DMS 273 treated with DMSO at 0.1 percent for 48 hours (cell line): ENCODE measurements at regions not wholly inside any gene's neighbourhood (a gene's known extent, or its start where the extent isn't known, plus 50 kb on each side); places are given as distances from the start of the nearest gene placed in this dataset.

Experiments used
- DNase-seq: peaks from one replicate; lab custom pipeline; 2025; lab: John Stamatoyannopoulos, UW

DNA sequence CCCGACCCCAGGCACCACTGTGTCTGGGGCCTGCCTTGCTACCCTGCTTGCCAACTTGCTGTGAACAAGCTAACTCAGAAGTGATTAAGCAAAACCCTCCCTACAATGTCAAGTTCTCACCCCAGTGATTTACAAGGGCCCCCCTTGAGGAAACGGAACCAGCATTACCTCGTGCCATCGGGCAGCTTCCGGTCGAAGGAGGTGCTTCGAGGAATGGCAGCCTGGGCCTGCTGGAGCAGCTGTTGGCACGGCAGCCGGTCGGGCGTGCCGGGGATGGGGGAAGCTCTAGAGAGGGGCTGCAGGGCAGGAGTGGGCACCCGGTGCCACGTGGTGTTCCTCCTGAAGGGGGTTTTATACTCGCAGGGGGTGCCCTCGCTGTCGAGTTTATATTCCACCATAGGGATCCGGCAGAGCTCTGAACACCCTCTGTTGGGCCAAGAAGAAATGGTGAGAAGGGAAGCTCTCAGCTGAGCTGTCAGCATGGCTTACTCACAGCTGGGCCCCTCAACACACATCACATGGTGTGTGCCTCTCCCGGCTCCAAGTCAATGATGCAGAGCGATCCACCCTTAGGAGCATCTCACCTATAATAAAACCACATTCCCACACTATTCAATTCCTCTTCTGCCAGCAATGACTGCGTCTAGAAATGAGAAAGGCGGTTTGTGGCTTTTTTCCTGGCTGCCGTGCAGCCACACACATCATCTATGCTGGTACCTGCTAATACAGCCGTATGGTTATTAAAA is 184.4 kb downstream of the SIPA1L2 start:
- DNase-seq = no peak

DNA sequence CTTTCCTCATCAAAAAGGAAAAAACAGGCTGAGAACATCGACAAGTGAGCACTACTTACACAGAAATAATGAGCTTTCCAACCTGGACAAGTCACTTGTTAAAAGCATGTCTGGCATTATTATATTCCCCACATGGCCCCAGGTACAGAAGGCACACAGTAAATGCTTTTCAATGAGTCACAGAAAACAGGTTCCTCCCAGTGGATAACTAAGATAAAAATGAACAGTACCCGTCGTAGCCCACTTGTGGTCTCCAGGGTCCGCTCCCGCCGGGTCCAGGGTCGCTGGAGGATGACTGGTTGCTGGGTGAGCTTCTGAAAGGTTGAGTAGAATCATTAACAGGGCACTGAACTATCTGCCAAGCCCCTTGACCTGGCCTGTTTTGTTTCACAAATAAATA is 186.6 kb downstream of the SIPA1L2 start:
- DNase-seq = no peak

DNA sequence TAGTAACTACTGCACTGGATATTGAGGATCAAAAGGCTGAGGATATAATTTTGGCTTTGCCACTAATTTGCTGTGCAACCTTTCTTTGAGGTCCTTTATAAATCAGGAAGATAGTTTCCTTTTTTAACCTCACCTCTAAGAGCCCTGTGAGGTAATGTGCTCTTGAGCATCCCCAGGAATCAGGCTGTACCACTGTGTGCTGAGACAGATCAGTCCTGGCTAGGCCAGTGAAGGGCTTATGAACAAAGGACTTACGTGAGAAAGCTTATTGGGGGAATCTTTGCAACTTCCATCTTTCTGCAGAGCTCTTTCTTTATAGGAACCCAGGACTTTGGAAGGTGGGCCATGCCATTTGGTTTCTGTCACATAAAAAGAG is 188.9 kb downstream of the SIPA1L2 start:
- no peak for DNase-seq

DNA sequence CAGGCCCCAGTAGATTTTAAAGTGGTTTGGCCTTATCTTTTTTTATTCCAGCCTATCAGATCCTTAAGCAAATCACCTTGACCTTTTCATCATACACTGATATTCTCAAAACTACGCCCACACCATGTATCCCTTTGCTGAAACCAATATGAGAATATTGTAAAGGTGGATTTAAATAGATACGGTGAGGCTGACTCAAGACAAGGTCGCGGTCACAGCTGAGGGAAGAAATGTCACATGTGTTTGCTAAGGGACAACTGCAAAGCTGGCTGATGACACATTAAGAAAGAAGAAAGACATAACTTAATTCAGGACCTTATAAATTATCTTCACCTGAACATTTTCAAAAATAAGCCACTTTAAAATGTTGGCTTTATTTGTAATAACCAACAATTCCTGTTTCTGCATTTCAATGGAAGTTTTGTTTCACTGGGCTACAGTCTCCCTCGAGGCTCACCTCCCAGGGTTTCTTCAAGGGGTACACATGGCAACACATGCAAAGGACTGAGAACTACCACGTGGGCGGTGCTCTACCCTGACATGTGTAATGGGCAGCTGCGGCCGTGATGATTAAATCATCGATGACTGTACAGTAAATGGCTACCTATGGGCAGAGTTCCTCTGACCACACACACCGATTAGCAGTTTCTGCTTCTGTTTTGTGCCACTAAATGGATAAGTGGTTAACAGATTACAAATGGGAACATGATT is 189.5 kb downstream of the SIPA1L2 start:
- DNase-seq = no peak

DNA sequence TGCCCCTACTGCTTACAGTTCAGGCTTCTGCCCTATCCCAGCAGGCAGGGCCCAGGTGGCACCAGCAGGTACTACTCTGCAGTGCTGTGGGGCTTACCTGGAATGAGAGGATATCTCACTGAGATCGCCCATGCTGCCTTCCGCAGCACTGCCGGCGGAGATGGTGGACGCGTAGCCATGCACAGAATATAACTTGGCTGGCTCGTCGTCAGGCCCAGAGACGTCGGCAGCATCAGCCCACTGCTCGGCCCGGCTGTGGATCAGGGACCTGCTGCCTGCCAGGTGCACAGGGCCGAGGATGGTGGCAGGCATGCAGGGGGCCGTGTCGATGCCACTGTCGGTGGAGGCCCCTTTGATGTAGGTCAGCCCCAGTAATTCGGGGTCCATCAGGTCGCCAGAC is 190.9 kb downstream of the SIPA1L2 start:
- no peak for DNase-seq

DNA sequence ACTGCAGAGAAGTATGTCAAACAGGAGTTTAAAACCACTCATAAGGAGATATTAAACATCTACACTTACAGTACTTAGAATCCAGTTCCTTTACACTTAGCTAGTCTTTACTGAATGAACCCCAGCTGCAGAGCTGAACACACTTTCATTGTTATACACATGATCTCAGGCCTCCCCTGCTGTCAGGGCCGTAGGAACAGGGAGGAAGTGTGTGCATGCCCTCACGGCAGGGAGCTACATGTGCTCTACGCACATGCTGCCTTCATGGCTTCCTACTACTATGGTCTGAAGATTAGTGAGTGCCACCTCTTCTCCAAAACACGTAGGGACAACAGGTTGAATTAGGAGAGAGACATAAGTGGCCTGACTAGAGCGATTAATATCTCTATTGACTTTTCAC is 191.5 kb downstream of the SIPA1L2 start:
- DNase-seq = no peak

DNA sequence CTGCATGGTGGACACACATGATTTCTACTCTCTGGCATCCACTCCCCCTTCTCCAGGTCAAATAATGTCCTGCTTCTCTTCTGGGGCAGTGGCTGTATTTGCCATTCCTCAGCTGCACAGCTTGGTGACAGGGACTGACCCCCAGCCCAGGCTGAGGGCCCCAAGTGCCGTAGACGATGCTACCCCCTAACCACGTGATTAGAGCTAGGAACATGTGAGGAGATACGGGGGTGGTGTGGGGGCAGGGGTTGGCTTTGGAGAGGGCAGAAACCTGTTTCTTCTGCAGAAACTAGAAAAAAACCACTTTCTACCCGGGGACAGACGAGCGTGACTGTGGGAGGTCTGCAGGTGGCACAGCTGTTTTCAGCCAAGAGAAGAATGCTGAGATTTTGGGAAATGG is 192.4 kb downstream of the SIPA1L2 start:
- DNase-seq = no peak

DNA sequence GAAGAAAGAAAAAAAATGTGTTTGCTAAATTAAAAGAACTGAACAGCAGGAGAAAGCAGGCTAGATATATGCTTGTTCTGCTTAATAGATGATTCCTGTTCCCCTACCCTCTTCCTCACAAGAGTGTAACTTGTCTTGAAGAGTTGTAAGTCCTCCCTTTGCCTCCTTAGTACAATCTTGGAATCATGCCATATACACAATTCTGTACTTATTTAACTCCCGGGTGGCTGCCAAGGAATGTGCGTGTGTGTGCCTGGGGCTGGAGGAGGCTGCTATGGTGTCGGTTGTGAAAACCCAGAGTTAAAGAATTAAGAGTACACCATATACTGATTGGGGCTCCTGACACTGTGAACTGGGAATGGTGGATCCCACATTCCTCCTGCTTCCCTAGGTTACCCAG is 194.2 kb downstream of the SIPA1L2 start:
- DNase-seq = no peak

DNA sequence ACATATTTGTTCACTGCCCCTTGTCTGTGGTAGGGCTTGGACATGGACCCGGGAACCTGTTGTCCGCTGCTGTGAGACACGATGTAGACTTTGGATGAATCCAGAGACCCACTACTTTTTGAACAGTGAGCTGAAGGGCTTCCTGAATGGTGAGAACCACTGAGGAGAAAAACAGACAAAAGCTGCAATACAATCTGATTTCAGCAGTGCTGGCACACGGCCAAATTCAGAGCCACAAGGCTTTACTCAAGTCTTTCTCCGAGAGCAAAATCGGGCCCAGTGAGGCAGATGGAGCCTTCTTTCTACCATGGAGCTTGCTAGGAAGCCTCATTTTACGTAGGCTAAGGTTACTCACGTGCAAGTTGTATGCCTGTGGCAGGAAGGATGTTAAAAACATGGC is 197.6 kb downstream of the SIPA1L2 start:
- DNase-seq = no peak

DNA sequence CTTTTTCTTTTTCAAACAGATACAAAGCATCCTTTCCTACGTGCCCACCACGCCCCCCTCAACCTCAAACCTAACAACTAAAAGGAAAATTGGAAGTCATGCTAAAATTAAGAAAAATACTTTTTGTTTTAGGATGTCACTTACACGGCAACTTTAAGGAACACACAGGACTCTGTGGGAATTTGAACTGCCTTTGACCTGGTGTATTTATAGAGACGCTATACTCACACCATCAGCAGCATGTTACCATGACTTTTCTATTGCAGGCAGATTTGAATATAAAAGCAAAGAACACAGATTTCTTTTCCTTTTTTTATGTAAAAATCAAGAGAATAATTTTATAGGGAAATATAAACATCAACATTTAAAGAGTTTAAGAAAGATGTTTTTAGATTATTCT is 198.2 kb downstream of the SIPA1L2 start:
- no peak for DNase-seq

DNA sequence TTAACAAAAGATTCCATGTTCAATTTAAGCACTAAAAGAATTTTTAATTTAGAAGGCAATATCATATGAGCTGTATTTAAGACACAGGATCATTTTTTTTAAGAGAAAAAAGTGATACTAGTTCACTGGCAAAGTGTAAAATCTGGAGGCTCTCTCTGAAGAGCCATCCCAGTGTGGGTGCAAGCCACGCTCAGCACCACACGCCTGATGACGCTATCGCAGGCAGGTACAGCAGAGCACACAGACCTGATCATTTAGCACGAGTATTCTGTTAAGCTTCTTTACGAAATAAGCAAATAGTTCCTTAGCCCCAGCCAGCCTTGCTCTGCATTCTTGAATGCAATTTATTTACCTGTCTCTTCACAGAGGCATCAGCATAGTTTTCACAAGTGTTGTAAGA is 198.6 kb downstream of the SIPA1L2 start:
- DNase-seq = no peak

DNA sequence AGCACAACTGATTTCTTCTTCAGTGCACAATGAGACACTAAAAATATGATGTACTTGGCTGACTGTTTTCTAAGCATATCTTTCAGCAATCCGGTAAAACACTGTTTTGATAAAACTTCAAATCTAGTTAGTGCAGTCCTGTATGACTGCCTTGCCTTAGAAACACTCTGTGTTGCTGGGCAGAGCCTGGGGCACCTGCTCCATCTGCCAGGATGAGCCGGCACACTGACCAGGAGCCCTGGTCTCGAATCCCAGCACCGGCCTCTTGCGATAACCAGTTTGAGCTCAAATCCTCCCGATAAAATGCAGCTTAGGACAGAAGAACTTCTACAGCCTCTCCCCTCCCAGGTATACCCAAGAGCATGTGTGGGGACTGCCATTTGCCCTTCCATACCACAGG is 199.5 kb downstream of the SIPA1L2 start:
- DNase-seq = no peak

DNA sequence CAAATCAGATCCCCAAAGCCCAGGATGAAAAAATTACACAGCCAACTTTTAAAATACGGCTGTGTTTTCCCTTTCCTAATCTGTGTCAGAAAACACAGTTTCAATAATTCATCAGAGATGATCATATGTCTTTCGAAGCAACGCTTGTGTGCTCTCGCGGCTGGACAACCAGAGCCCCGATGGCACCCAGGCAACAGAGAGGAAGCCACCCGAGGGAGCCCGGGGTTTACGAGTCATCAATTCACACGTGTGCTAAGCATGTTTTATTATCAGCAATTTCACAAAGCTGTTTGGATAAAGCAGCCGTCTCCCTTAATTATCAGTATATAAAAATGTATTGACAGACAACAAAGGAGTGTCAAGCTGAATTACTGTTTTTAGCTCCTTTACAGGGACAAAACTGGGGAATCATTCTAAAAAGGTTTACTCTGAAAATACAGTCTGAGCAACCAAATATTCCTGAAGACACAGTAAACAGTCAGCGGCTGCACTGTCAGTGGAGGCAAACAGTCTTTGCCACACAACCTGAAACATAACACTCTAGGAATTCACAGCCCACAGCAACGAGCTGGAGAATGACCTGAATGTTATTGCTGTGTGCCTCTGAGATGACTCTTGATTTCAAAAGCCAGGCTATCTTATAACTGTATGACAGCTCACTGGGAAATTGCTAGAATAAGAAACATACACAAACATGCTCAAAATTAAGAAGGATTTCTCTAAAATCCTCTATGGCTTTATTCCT is 201.0 kb downstream of the SIPA1L2 start:
- no peak for DNase-seq

DNA sequence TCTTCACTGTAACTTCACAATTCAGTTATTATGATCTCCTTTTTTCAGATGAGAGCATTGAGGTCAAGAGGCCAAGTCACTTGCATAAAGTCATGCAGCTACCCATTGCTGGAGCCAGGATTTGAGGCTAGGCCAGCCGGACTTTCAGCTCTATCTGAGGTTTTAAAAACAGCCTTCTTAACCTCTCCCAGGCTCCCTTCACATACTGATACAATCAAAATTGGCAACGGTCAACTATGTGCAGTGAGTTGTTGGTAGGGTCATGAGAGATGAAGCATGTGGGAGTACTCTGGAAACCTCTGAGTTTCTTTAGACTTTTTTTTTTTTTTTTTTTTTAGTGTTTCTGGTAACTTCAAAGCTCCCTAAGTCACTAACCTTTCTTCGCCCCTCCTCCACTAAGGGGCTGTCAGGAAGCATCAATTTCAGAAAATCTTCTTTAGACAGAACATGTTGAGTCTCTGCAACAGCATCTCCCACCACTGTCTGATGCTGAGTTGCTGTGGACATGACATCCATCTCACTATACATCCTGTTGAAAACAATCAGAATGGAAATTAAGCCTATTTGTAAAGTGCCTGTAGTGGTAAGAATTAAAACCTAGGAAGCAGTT is 201.8 kb downstream of the SIPA1L2 start:
- DNase-seq = no peak

DNA sequence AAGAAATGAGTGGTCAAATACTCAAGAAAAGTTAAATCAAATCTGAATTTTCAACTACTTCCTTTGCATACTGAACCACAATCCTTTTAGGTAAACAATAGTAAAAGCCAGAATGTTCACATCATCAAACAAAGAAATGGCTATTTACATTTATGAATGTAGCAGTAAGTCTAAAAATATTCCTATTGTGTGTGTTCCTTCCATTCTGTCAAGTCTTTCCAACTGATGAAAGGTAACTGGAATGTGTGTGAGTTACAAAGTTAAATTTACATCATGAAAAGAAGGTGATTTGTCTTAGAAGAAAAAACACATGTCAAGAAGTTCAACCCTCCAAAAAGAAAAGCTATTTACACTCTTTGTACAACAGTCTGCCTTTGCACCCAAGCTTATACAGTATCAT is 203.1 kb downstream of the SIPA1L2 start:
- DNase-seq = no peak

DNA sequence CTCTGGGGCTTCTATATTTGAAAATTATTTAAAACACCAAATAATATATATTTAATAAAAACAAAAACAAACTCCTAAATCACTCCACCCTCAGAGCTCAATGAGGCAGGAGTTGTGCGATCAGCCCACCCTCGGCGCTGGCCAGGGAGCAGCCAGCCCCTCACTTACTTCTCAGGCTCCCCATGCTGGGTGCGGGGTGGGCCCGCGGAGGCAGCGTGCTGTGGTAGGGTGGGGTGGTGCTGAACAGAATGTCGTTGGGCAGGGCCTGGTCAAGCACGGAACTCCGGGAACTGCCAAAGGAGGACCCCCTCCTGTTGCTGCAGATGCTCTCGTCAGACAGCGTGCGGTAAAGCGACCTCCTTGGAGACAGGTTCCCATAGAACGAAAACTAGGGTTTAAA is 204.5 kb downstream of the SIPA1L2 start:
- no peak for DNase-seq

DNA sequence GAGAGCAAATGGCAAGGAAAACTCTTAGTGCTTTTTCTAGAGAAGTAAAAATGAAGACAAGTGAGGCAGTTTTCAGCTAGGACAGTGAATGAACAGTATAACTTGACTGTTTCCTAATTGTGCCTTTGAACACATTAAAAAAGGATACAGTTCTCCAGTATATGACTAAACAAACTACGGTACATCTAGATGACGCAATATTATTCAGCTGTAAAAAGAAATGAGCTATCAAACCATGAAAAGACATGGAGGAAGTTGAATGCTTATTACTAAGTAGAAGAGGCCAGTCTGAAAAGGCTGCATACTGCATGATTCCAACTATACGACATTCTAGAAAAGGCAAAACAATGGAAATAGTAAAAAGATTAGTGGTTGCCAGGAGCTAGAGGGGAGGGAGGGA is 206.3 kb downstream of the SIPA1L2 start:
- no peak for DNase-seq

DNA sequence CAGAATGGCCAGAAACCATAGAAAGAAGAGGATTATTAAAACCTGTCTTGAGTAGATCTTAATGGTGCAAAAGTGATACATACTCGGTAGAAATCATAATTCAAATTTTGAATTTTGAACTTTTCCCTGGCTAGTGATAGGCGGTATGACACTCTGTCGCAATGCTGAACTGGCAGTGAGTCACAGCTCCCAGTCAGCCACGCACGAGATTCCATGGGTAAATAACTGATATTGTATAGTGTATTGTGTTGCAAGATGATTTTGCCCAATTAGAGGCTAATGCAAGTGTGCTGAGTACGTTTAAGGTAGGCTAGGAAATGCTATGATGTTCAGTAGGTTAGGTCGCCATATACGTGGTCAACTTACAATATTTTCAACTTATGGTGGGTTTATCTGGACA is 207.0 kb downstream of the SIPA1L2 start:
- DNase-seq = no peak

DNA sequence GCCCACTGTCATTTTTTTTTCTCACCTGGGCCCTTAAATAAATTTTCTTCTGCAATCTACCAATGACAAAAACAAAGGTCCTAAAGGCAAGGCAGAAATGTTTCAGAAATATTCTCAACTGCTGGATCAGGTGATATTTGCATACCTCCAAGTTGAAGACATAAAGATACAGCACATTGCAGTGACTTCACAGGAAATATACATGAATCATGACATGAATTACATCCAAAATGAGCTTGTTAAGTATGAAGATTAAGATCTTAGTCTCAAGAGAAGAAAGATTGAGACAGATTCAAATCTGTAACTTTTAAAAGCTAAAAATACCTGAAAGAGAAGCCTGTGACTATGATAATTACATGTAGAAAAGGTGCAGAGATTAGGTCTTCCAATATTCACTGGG is 207.8 kb downstream of the SIPA1L2 start:
- no peak for DNase-seq

DNA sequence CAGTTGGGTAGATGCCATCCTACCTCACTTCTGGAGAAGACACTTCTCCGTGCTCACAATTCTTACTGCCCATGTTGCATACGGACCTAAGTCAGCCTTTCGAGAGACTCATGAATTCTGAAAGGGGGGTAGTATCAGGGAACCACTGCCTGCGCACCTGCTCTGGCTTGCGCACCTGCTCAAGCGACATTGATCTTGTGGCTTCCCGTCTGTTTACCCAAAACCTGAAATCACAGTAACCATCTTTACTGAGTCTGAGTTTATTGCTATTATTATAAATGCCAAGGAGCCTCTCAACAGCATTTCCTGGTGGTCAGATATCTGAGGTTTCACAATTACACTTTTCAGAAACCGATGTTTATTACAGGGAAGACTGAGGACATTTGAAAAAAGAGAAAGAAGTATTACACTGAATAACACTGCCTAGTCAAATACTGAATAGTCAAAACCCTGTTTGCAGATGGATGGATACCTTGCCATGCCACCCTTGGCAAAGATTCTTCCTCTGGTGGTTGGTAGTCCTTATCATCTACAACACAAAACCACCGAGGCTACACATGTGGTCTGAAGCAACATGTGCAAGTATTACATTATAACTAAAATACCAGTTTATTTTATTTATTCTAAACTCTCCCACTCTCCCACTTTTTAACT is 208.7 kb downstream of the SIPA1L2 start:
- DNase-seq = no peak

DNA sequence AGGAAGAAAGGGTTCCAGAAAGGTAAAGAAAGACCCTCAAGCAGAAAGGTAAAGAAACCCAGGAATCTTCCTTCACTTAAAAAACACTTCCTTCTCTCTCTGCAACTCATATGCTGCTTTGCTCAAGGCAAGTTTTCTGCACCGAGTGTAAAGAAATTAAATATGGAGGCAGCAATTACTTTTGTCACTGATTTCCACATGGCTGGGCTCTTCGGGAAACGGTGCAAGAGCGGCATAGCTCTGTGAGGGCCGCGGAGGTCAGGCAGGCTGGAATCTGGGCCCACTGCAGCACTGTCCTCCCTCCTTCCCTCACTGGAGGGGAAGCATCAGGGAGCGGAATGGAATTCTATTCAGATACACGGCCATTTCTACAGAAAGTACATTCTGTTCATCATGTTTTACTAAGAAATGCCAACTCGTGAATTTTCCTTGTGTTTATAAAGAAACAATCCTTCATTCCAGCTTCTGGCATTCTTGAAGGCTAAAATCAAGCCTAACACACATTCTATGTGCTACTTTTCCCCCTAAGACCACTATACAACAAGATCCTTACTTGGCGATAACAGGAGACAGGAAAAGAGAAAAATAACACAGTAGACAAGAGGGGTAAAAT is 212.2 kb downstream of the SIPA1L2 start:
- DNase-seq = no peak

DNA sequence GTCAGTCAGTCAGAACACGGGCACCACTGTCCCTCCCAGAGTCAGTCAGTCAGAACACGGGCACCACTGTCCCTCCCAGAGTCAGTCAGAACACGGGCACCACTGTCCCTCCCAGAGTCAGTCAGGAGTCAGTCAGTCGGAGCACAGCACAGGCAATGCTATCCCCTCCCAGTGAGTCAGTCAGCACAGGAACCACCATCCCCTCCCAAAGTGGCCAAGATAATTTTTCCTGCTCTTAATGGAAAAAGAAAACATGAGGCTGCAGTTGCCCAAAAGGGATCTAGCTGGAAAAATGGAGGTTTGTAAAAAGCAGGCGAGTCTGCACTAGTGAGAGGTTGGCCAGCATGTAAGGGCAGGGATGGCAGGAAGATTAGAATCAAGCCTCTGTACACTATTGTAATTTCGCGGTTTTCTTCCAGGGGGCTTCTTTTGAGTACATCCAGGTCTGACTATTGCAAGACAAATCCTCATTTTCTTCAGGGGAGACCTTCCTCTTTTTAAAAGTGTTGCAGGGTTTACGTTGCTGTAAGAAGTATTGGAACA is 213.8 kb downstream of the SIPA1L2 start:
- DNase-seq = no peak
